GM18867 (cell line): ENCODE measurements at regions not wholly inside any gene's neighbourhood (a gene's known extent, or its start where the extent isn't known, plus 50 kb on each side); places are given as distances from the start of the nearest gene placed in this dataset.

Source experiments
- ATAC-seq: cut with Tn5 transposase; IDR thresholded peaks from one replicate; pipeline ENCODE4 v1.9.1; 2021; ENCODE audit warnings: mild to moderate bottlenecking, moderate library complexity; ENCODE audit not compliant: unreplicated experiment

- no peak for ATAC-seq
These were observed 583.6 kb downstream of the TCERG1L start for GRCh38 chr10:130727766-130728490.

- ATAC-seq: no peak
These were observed 582.8 kb downstream of the TCERG1L start for GRCh38 chr10:130728531-130729215.

GRCh38 chr10:130729876-130730275, 581.6 kb downstream of the TCERG1L start:
- no peak for ATAC-seq

GRCh38 chr10:130737186-130737585, 574.3 kb downstream of the TCERG1L start:
- no peak for ATAC-seq

GRCh38 chr10:130737621-130738020, 573.9 kb downstream of the TCERG1L start:
- ATAC-seq: no peak

- ATAC-seq: no peak
These were observed 572.3 kb downstream of the TCERG1L start for GRCh38 chr10:130739016-130739756.

GRCh38 chr10:130739757-130740145, 571.8 kb downstream of the TCERG1L start:
- ATAC-seq: no peak

GRCh38 chr10:130740166-130740565, 571.4 kb downstream of the TCERG1L start:
- ATAC-seq: no peak

- no peak for ATAC-seq
These were observed 570.4 kb downstream of the TCERG1L start for GRCh38 chr10:130740915-130741750.

GRCh38 chr10:130741901-130742855, 569.3 kb downstream of the TCERG1L start:
- ATAC-seq: no peak

GRCh38 chr10:130742941-130743675, 568.4 kb downstream of the TCERG1L start:
- ATAC-seq: no peak

- no peak for ATAC-seq
These were observed 567.7 kb downstream of the TCERG1L start for GRCh38 chr10:130743751-130744271.

GRCh38 chr10:130744631-130745030, 566.9 kb downstream of the TCERG1L start:
- ATAC-seq: no peak

GRCh38 chr10:130745251-130745650, 566.3 kb downstream of the TCERG1L start:
- ATAC-seq: no peak

GRCh38 chr10:130745821-130746220, 565.7 kb downstream of the TCERG1L start:
- no peak for ATAC-seq

- ATAC-seq: no peak
These were observed 565.2 kb downstream of the TCERG1L start for GRCh38 chr10:130746311-130746710.

- no peak for ATAC-seq
These were observed 564.2 kb downstream of the TCERG1L start for GRCh38 chr10:130747356-130747755.

- no peak for ATAC-seq
These were observed 563.6 kb downstream of the TCERG1L start for GRCh38 chr10:130747946-130748345.
